Omental fat pad (tissue), 3 donors: ENCODE measurements at regions not wholly inside any gene's neighbourhood (a gene's known extent, or its start where the extent isn't known, plus 50 kb on each side); places are given as distances from the start of the nearest gene placed in this dataset. TPM values are rescaled to one million over a fixed set of nuclear protein-coding genes. Genes with fewer than 3 reads are reported as not detected.
A peak's percentile ranks its signal among the peaks of the same experiment; 100 is the strongest.

ENCODE experiments used
- ATAC-seq: fragments of 150-250 bp; one replicate; pipeline ENCODE4 v1.9.1; 2016; ENCODE audit warnings: mild to moderate bottlenecking, moderate library complexity; ENCODE audit not compliant: low FRiP score
- DNase-seq: peaks from one replicate; pipeline ENCODE4 v3.0.0-alpha.2; 2019; ENCODE audit warnings: low spot score
- CTCF ChIP-seq, 3 donors: fragments of 450-650 bp; IDR thresholded peaks; one replicate each; pipeline ENCODE4 v1.5.1; 2016 to 2017; ENCODE audit warnings: antibody characterized with exemption in 3 of 3, mild to moderate bottlenecking in 3 of 3, moderate library complexity in 2 of 3
- small RNA-seq: library from RNA; depleted of rRNA; stranded (forward); fragments of <200 nt; gene quantifications from one replicate; pipeline ENCODE3, GENCODE V24; 2016

GRCh38 chr4:148515248-148515647, 73.0 kb upstream of the NR3C2 start:
- no peak for TF ChIP-seq CTCF (IDR thresholded peaks at IDR 0.05)
- DNase-seq (no peak), ATAC-seq (peak; percentile 57)

GRCh38 chr4:148514581-148514980, 72.4 kb upstream of the NR3C2 start:
- no peak for TF ChIP-seq CTCF (IDR thresholded peaks at IDR 0.05)
- DNase-seq (no peak), ATAC-seq (no peak)

- ATAC-seq (peak; percentile 64), DNase-seq (no peak)
Observed at GRCh38 chr4:148514041-148514440, 71.8 kb upstream of the NR3C2 start.

GRCh38 chr4:148510211-148510610, 68.0 kb upstream of the NR3C2 start:
- no peak for ATAC-seq
- no peak for DNase-seq
- TF ChIP-seq CTCF (IDR thresholded peaks at IDR 0.05), result no peak

More at GRCh38 chr4:148514041-148514440, 71.8 kb upstream of the NR3C2 start:
- TF ChIP-seq CTCF (IDR thresholded peaks at IDR 0.05), result no peak

GRCh38 chr4:148503681-148504080, 61.5 kb upstream of the NR3C2 start:
- ATAC-seq (no peak), DNase-seq (no peak)
- no peak for TF ChIP-seq CTCF (IDR thresholded peaks at IDR 0.05)

- ATAC-seq, result no peak
- DNase-seq, result no peak
- no peak for TF ChIP-seq CTCF (IDR thresholded peaks at IDR 0.05)
Observed at GRCh38 chr4:148497258-148497657, 55.0 kb upstream of the NR3C2 start.

- ATAC-seq (no peak), DNase-seq (no peak)
- TF ChIP-seq CTCF (IDR thresholded peaks at IDR 0.05), result no peak
Observed at GRCh38 chr4:148495463-148495862, 53.2 kb upstream of the NR3C2 start.

Small RNA genes in the stretch of these regions (small RNA-seq; reads per million reads assigned to genes)
- gene RNA5SP166 (not detected), gene RNU7-197P (not detected)
